Adipocyte (in vitro differentiated cells): ENCODE measurements at regions not wholly inside any gene's neighbourhood (a gene's known extent, or its start where the extent isn't known, plus 50 kb on each side); places are given as distances from the start of the nearest gene placed in this dataset.
"Not testable (repeated sequence)": the region's sequence is repeated elsewhere in the genome, so short reads cannot be mapped to it uniquely, and the experiment has no call there.

Source experiments
- DNase-seq: peaks from one replicate; pipeline ENCODE4 v3.0.0-alpha.2; 2015; ENCODE audit warnings: low read depth
- H3K27me3 ChIP-seq: replicated peaks from 2 replicates; pipeline ENCODE4 v1.7.0; 2013; ENCODE audit warnings: mild to moderate bottlenecking, low read length, moderate library complexity; ENCODE audit not compliant: control insufficient read depth, insufficient read depth
- H3K36me3 ChIP-seq: 2 replicates; pipeline ENCODE4 v1.7.0; 2013; ENCODE audit warnings: low read length, mild to moderate bottlenecking, moderate library complexity; ENCODE audit not compliant: control insufficient read depth, insufficient read depth, severe bottlenecking
- H3K4me1 ChIP-seq: 2 replicates; pipeline ENCODE4 v1.7.0; 2013; ENCODE audit warnings: mild to moderate bottlenecking, low read length, moderate library complexity; ENCODE audit not compliant: control insufficient read depth, insufficient read depth
- H3K4me3 ChIP-seq: 2 replicates; pipeline ENCODE4 v1.7.0; 2013; ENCODE audit warnings: mild to moderate bottlenecking, low read length, moderate library complexity
- H3K9ac ChIP-seq: 2 replicates; pipeline ENCODE4 v1.7.0; 2013; ENCODE audit warnings: mild to moderate bottlenecking, low read length, moderate library complexity
- H3K9me3 ChIP-seq: 2 replicates; pipeline ENCODE4 v1.7.0; 2013; ENCODE audit warnings: mild to moderate bottlenecking, low read length, moderate library complexity; ENCODE audit not compliant: control insufficient read depth

GRCh38 chr20:26373066-26373465 lies 676.4 kb upstream of the ZNF337 start:
- peaks cover 20% of the 10 kb centered on the region for H3K9me3 ChIP-seq
- not testable (repeated sequence) for H3K9ac ChIP-seq, DNase-seq, H3K27me3 ChIP-seq, H3K4me1 ChIP-seq, H3K36me3 ChIP-seq, H3K4me3 ChIP-seq

DNA sequence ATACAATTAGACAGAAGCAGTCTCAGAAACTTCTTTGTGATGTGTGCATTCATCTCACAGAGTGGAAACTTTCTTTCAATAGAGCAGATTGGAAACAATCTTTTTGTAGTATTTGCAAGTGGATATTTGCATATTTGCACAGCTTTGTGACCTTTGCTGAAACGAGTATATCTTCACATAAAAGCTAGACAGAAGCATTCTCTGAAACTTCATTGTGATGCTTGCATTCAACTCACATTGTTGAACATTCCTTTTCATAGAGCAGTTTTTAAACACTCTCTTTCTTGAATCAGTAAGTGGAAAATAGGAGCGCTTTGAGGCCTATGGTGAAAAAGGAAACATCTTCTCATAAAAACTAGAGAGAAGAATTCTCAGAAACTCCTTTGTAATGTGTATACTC lies 657.9 kb upstream of the ZNF337 start:
- Histone ChIP-seq H3K36me3 (no peaks in the 10 kb centered on the region), H3K27me3 (no peaks in the 10 kb centered on the region), H3K4me3 (no peak overlapping the region), H3K4me1 (no peaks in the 10 kb centered on the region), H3K9ac (no peak overlapping the region), H3K9me3 (peaks cover 5% of the 10 kb centered on the region)
- no peak for DNase-seq

DNA sequence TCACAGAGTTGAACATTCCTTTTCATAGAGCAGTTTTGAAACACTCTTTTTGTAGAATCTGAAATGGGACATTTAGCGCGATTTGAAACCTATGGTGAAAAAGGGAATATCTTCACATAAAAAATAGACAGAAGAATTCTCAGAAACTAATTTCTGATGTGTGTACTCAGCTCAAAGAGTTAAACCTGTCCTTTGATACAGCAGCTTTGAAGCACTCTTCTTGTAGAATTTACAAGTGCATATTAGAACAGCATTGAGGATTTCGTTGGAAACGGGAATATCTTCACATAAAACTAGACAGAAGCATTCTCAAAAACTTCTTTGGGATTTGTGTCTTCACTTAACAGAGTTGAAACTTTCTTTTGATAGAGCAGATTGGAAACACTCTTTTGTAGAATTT lies 650.7 kb upstream of the ZNF337 start:
- Histone ChIP-seq H3K27me3 (no peaks in the 10 kb centered on the region), H3K9me3 (peaks cover 3% of the 10 kb centered on the region), H3K9ac (no peak overlapping the region), H3K4me3 (no peak overlapping the region), H3K36me3 (no peaks in the 10 kb centered on the region), H3K4me1 (no peaks in the 10 kb centered on the region)
- DNase-seq: no peak

GRCh38 chr20:26340460-26341065 lies 643.9 kb upstream of the ZNF337 start:
- H3K4me1 ChIP-seq, H3K9ac ChIP-seq, DNase-seq, H3K27me3 ChIP-seq, H3K36me3 ChIP-seq, H3K4me3 ChIP-seq, H3K9me3 ChIP-seq: not testable (repeated sequence)

DNA sequence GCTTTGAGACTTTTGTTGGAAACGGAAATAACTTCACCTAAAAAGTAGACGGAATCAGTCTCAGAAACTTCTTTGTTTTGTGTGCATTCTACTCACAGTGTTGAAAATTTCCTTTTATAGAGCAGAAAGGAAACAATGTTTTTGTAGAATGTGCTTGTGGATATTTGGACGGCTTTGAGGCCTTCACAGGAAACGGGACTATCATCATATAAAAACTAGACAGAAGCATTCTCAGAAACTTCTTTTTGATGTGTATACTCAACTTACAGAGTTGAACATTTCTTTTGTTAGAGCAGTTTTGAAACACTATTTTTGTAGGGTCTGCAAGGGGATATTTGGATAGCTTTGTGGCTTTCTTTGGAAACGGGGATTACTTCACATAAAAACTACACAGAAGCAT lies 627.5 kb upstream of the ZNF337 start:
- Histone ChIP-seq H3K36me3 (no peaks in the 10 kb centered on the region), H3K9me3 (no peaks in the 10 kb centered on the region), H3K4me3 (no peak overlapping the region), H3K27me3 (no peaks in the 10 kb centered on the region), H3K9ac (no peak overlapping the region), H3K4me1 (no peaks in the 10 kb centered on the region)
- DNase-seq: no peak

DNA sequence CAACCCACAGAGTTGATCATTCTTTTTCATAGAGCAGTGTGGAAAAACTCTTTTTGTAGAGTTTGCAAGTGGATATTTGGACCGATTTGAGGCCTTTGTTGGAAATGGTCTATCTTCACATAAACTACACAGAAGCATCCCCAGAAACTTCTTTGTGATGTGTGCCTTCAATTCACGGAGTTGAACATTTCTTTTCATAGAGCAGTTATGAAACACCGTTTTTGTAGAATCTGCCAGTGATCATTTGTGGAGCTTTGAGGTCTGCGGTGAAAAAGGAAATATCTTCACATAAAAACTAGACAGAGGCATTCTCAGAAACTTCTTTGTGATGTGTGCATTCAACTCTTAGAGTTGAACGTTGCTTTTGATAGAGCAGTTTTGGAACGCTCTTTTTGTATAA lies 618.4 kb upstream of the ZNF337 start:
- no peaks in the 10 kb centered on the region for H3K27me3 ChIP-seq
- no peaks in the 10 kb centered on the region for H3K36me3 ChIP-seq
- H3K4me3 ChIP-seq: no peak overlapping the region
- H3K9ac ChIP-seq: no peak overlapping the region
- no peak for DNase-seq
- H3K9me3 ChIP-seq: no peaks in the 10 kb centered on the region
- no peaks in the 10 kb centered on the region for H3K4me1 ChIP-seq

DNA sequence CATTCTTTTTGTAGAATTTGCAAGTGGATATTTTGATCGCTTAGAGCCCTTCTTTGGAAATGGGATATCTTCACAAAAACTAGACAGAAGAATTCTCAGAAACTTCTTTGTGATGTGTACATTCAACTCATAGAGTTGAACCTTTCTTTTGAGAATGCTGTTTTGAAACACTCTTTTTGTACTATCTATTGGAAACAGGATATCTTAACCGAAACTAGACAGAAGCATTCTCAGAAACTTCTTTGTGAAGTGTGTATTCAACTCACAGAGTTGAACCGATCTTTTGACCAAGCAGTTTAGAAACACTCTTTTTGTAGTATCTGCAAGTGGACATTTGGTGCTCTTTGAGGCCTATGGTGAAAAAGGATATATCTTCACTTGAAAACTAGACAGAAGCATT lies 613.1 kb upstream of the ZNF337 start:
- not testable (repeated sequence) for H3K36me3 ChIP-seq, H3K27me3 ChIP-seq, H3K9ac ChIP-seq, H3K9me3 ChIP-seq, H3K4me1 ChIP-seq, DNase-seq, H3K4me3 ChIP-seq

- H3K4me1 ChIP-seq: no peaks in the 10 kb centered on the region
- no peaks in the 10 kb centered on the region for H3K36me3 ChIP-seq
- no peaks in the 10 kb centered on the region for H3K27me3 ChIP-seq
- H3K9ac ChIP-seq: no peak overlapping the region
- no peak for DNase-seq
- no peak overlapping the region for H3K4me3 ChIP-seq
- H3K9me3 ChIP-seq: no peaks in the 10 kb centered on the region
Measured at GRCh38 chr20:26308961-26309360, 612.3 kb upstream of the ZNF337 start.

DNA sequence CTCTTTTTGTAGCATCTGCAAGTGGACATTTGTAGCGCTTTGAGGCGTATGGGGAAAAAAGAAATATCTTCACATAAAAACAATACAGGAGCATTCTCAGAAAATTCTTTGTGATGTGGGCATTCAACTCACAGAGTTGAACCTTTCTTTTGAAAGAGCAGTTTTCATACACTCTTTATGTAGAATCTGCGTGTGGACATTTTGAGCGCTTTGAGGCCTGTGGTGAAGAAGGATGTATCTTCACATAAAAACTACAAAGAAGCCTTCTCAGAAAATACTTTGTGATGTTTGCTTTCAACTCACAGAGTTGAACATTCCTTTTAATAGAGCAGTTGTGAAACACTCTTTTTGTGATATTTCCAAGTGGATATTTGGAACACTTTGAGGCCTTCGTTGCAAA lies 598.4 kb upstream of the ZNF337 start:
- H3K4me3 ChIP-seq: no peak overlapping the region
- H3K4me1 ChIP-seq: no peaks in the 10 kb centered on the region
- no peak for DNase-seq
- H3K9ac ChIP-seq: no peak overlapping the region
- no peaks in the 10 kb centered on the region for H3K36me3 ChIP-seq
- no peaks in the 10 kb centered on the region for H3K27me3 ChIP-seq
- H3K9me3 ChIP-seq: no peaks in the 10 kb centered on the region

DNA sequence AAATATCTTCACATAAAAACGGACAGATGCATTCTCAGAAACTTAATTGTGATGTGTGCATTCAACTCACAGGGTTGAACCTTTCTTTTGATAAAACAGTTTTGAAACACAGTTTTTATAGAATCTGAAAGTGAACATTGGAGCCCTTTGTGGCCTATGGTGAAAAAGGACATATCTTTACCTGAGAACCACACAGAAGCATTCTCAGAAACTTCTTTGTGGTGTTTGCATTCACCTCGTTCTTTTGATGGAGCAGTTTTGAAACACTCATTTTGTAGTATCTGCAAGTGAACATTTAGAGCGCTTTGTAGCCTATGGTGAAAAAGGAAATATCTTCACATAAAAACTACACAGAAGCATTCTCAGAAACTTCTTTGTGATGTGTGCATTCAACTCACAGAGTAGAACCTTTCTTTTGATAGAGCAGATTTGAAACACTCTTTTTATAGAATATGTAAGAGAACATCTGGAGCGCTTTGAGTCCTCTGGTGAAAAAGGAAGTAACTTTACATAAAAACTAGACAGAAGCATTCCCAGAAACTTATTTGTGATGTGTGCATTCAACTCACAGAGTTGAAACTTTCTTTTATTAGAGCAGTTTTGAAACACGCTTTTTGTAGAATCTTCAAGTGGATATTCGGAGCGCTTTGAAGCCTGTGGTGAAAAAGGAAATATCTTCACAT lies 591.9 kb upstream of the ZNF337 start:
- not testable (repeated sequence) for H3K27me3 ChIP-seq, H3K36me3 ChIP-seq, H3K9ac ChIP-seq, DNase-seq, H3K9me3 ChIP-seq, H3K4me3 ChIP-seq, H3K4me1 ChIP-seq

GRCh38 chr20:26279238-26279637 lies 582.6 kb upstream of the ZNF337 start:
- Histone ChIP-seq H3K9ac (no peak overlapping the region), H3K4me1 (no peaks in the 10 kb centered on the region), H3K4me3 (no peak overlapping the region), H3K9me3 (no peaks in the 10 kb centered on the region), H3K36me3 (no peaks in the 10 kb centered on the region), H3K27me3 (peaks cover 5% of the 10 kb centered on the region)
- no peak for DNase-seq

DNA sequence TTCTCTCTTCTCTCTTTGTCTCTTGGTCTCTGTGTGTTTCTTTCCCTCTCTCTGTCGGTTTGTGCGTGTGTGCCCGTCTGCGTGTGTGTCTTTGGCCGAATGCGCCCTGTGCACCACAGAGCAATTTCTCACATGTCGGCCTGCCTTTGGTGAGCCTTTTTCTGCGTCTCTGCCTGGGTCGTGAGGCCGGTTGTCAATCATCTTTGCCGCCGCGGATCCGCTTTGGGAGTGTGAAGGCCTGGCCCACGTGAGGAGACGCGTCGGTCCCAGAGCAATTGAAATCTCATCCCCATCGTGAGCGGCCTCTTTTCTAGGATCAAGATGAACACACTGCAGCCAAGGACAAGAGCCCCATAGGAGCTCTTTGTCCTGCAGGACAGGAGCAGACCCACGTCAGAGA lies 580.7 kb upstream of the ZNF337 start:
- no peak overlapping the region for H3K4me3 ChIP-seq
- no peaks in the 10 kb centered on the region for H3K4me1 ChIP-seq

More for the DNA sequence above, 580.7 kb upstream of the ZNF337 start:
- Histone ChIP-seq H3K9ac (no peak overlapping the region), H3K36me3 (no peaks in the 10 kb centered on the region), H3K27me3 (peaks cover 5% of the 10 kb centered on the region), H3K9me3 (no peaks in the 10 kb centered on the region)
- DNase-seq: no peak
